ENCODE measurements at regions not wholly inside any gene's neighbourhood (a gene's known extent, or its start where the extent isn't known, plus 50 kb on each side); places are given as distances from the start of the nearest gene placed in this dataset.

- TF ChIP-seq EZH2 (IDR thresholded peaks at IDR 0.05; ENCODE audit: insufficient read depth, poor library complexity, severe bottlenecking) (no peak), EZH2phosphoT487 (IDR thresholded peaks at IDR 0.05; ENCODE audit: insufficient read depth, low read depth) (no peak)
These were observed 112.2 kb upstream of the GJB5 start for GRCh38 chr1:34642679-34643078.
